K562 (cell line): ENCODE measurements at regions not wholly inside any gene's neighbourhood (a gene's known extent, or its start where the extent isn't known, plus 50 kb on each side); places are given as distances from the start of the nearest gene placed in this dataset.

Experiments
- ATF1 ChIP-seq, 2 experiments: fragments of 450-650 bp in 1 of 2; IDR thresholded peaks; 2 replicates each; pipeline ENCODE4 v1.6.1; 2016; ENCODE audit warnings: missing compliant biosample characterization in 1 of 2, missing genetic modification characterization in 1 of 2
- BHLHE40 ChIP-seq: IDR thresholded peaks from 2 replicates; pipeline ENCODE4 v1.6.1; 2011; ENCODE audit warnings: low read length, improper control_type of control experiment
- BMI1 ChIP-seq: fragments of 150-350 bp; IDR thresholded peaks from 2 replicates; pipeline ENCODE4 v1.6.1; 2014; ENCODE audit warnings: low read length
- ETV6 ChIP-seq, 3 experiments: fragments of 150-350 bp in 1 of 3; sonication (generic) in 1 of 3; formaldehyde crosslinking in 1 of 3; IDR thresholded peaks; 2 replicates each; pipeline versions ENCODE4 v1.6.1 to v1.8.0; 2014 to 2022; ENCODE audit warnings: borderline replicate concordance in 2 of 3, low read depth in 2 of 3, antibody characterized with exemption in 1 of 3, low read length in 1 of 3, mild to moderate bottlenecking in 1 of 3, missing genetic modification reagents in 1 of 3
- ILK ChIP-seq: fragments of 450-650 bp; IDR thresholded peaks from 2 replicates; pipeline ENCODE4 v1.6.1; 2016; ENCODE audit warnings: missing genetic modification characterization, low read depth, mild to moderate bottlenecking, missing compliant biosample characterization, moderate library complexity, borderline replicate concordance
- JUNB ChIP-seq: fragments of 450-650 bp; formaldehyde crosslinking; conservative IDR thresholded peaks from 2 replicates; pipeline ENCODE4 v1.4.0; 2020; ENCODE audit warnings: mild to moderate bottlenecking
- KLF10 ChIP-seq: fragments of 250-450 bp; sonication (Bioruptor Pico); IDR thresholded peaks from 2 replicates; pipeline ENCODE4 v1.6.1; 2021; ENCODE audit warnings: matching md5 sums
- MAX ChIP-seq: sonication (generic); formaldehyde crosslinking; IDR thresholded peaks from 2 replicates; pipeline ENCODE4 v1.9.0; 2022; ENCODE audit warnings: mild to moderate bottlenecking, missing genetic modification reagents
- MAZ ChIP-seq, 2 experiments: fragments of 450-650 bp in 1 of 2; sonication (generic) in 1 of 2; formaldehyde crosslinking; IDR thresholded peaks in 1 of 2; conservative IDR thresholded peaks in 1 of 2; 2 replicates each; pipeline versions ENCODE4 v1.4.0 to v1.5.0; 2020; ENCODE audit warnings: mild to moderate bottlenecking in 1 of 2, missing genetic modification reagents in 1 of 2
- MLLT1 ChIP-seq, 2 experiments: fragments of 450-650 bp; IDR thresholded peaks; 2 replicates each; pipeline ENCODE4 v1.6.1; 2016
- MLX ChIP-seq, 2 experiments: fragments of 450-650 bp in 1 of 2; sonication (generic) in 1 of 2; formaldehyde crosslinking; conservative IDR thresholded peaks; 2 replicates each; pipeline versions ENCODE4 v1.4.0 to v1.8.1; 2020 to 2022; ENCODE audit warnings: mild to moderate bottlenecking in 1 of 2, missing genetic modification reagents in 1 of 2
- NR2C1 ChIP-seq, 2 experiments: fragments of 450-650 bp; IDR thresholded peaks; 2 replicates each; pipeline ENCODE4 v1.6.1; 2017; ENCODE audit warnings: mild to moderate bottlenecking in 2 of 2, antibody characterized with exemption in 1 of 2, inconsistent platforms in 1 of 2, missing compliant biosample characterization in 1 of 2, missing genetic modification characterization in 1 of 2
- PTBP1 ChIP-seq: fragments of 200-400 bp; formaldehyde crosslinking; IDR thresholded peaks from 2 replicates; pipeline ENCODE4 v1.6.1; 2017; ENCODE audit warnings: low read depth, low read length
- RAD21 ChIP-seq, 2 experiments: fragments of 250-450 bp in 1 of 2; fragments of 450-650 bp in 1 of 2; sonication (Bioruptor Pico) in 1 of 2; formaldehyde crosslinking in 1 of 2; IDR thresholded peaks in 1 of 2; conservative IDR thresholded peaks in 1 of 2; 2 replicates each; pipeline versions ENCODE4 v1.4.0 to v1.8.0; 2020 to 2022; ENCODE audit warnings: mild to moderate bottlenecking in 2 of 2, moderate library complexity in 1 of 2
- RBM25 ChIP-seq: fragments of 200-400 bp; formaldehyde crosslinking; IDR thresholded peaks from 2 replicates; pipeline ENCODE4 v1.6.1; 2018; ENCODE audit warnings: low read length, low read depth, moderate library complexity; ENCODE audit not compliant: severe bottlenecking
- RBM39 ChIP-seq: fragments of 200-400 bp; formaldehyde crosslinking; optimal IDR thresholded peaks from 2 replicates; pipeline ENCODE3; 2018; ENCODE audit warnings: low read depth, low read length
- SMARCA4 ChIP-seq: fragments of 450-650 bp; IDR thresholded peaks from 2 replicates; pipeline ENCODE4 v1.6.1; 2016
- ZC3H11A ChIP-seq: IDR thresholded peaks from 2 replicates; pipeline ENCODE4 v1.6.1; 2012; ENCODE audit warnings: low read depth, low read length, improper control_type of control experiment
- ZNF184 ChIP-seq: sonication (generic); formaldehyde crosslinking; IDR thresholded peaks from 2 replicates; pipeline ENCODE4 v1.5.0; 2020; ENCODE audit warnings: missing genetic modification reagents
- ZNF232 ChIP-seq: sonication (generic); formaldehyde crosslinking; IDR thresholded peaks from 2 replicates; pipeline ENCODE4 v1.8.0; 2022; ENCODE audit warnings: mild to moderate bottlenecking, missing genetic modification reagents
- ZNF408 ChIP-seq: fragments of 250-450 bp; sonication (Bioruptor Pico); IDR thresholded peaks from 2 replicates; pipeline ENCODE4 v1.4.0; 2020; ENCODE audit warnings: low read depth, mild to moderate bottlenecking, moderate library complexity
- ZNF584 ChIP-seq: fragments of 200-800 bp; sonication (Bioruptor generic); IDR thresholded peaks from 2 replicates; pipeline ENCODE4 v1.6.1; 2016; ENCODE audit warnings: low read depth, mild to moderate bottlenecking, missing genetic modification characterization, missing compliant biosample characterization
- ZNF668 ChIP-seq: fragments of 250-450 bp; sonication (Bioruptor Pico); IDR thresholded peaks from 2 replicates; pipeline ENCODE4 v1.8.0; 2022; ENCODE audit warnings: mild to moderate bottlenecking, inconsistent platforms

GRCh38 chr12:32021346-32021773 lies 62.1 kb downstream of the RESF1 start (continued):
- peak in 1 of 2 experiments; percentile 83; a peak in 1 of 4 replicates for TF ChIP-seq MLX (CRISPR knock-in tag; conservative IDR thresholded peaks at IDR 0.05)
- TF ChIP-seq ILK = peak; percentile 98
- no peak for TF ChIP-seq ZNF232 (CRISPR knock-in tag)
- no peak for TF ChIP-seq ETV6 (IDR thresholded peaks at IDR 0.05; ENCODE audit: borderline replicate concordance in 1 of 2, low read depth in 2 of 2, low read length in 1 of 2)
- TF ChIP-seq ETV6 (CRISPR knock-in tag; IDR thresholded peaks at IDR 0.05; ENCODE audit: borderline replicate concordance) = no peak
- TF ChIP-seq MAZ (CRISPR knock-in tag; conservative IDR thresholded peaks at IDR 0.05 in 1 of 2, IDR thresholded peaks at IDR 0.05 in 1 of 2) = peak in 1 of 2 experiments; percentile 87; a peak in 2 of 4 replicates
- no peak for TF ChIP-seq PTBP1
- TF ChIP-seq ATF1 (CRISPR knock-in tag; IDR thresholded peaks at IDR 0.05) = no peak
- peak; percentile 61; the same call in 1 of the 2 replicates for TF ChIP-seq ATF1 (tag; IDR thresholded peaks at IDR 0.05)
- peak; percentile 99 for TF ChIP-seq ZNF584 (CRISPR knock-in tag)
- TF ChIP-seq RAD21 (CRISPR knock-in tag; conservative IDR thresholded peaks at IDR 0.05 in 1 of 2, IDR thresholded peaks at IDR 0.05 in 1 of 2) = 0 out of 4 replicates have a peak, but pooled peaks of 1 of the 2 experiments have one; percentile 28
- no peak for TF ChIP-seq BMI1
- TF ChIP-seq MLLT1 (IDR thresholded peaks at IDR 0.05) = peak in 1 of 2 experiments; percentile 60; a peak in 1 of 4 replicates
- TF ChIP-seq RBM39 = no peak
- no peak for TF ChIP-seq BHLHE40
- no peak for TF ChIP-seq ZC3H11A
- TF ChIP-seq ZNF668 (CRISPR knock-in tag) = peak; percentile 98
- no peak for TF ChIP-seq MAX (CRISPR knock-in tag)
- no peak for TF ChIP-seq SMARCA4
- TF ChIP-seq ZNF408 = no peak
- TF ChIP-seq ZNF184 (CRISPR knock-in tag) = no peak
- TF ChIP-seq KLF10 (CRISPR knock-in tag) = peak; percentile 86
- no peak; the same call in 1 of the 2 replicates for TF ChIP-seq JUNB (CRISPR knock-in tag)
- TF ChIP-seq NR2C1 (IDR thresholded peaks at IDR 0.05) = peak; percentile 67
- TF ChIP-seq NR2C1 (tag; IDR thresholded peaks at IDR 0.05) = peak; percentile 96
- no peak for TF ChIP-seq RBM25
